Skeletal muscle satellite cell (primary cell): ENCODE measurements at regions not wholly inside any gene's neighbourhood (a gene's known extent, or its start where the extent isn't known, plus 50 kb on each side); places are given as distances from the start of the nearest gene placed in this dataset.

Source experiments
- H3K27me3 ChIP-seq: 2 replicates; pipeline ENCODE4 v1.7.0; 2013; ENCODE audit warnings: low read length; ENCODE audit not compliant: control insufficient read depth, insufficient read depth
- H3K36me3 ChIP-seq: 2 replicates; pipeline ENCODE4 v1.7.0; 2013; ENCODE audit warnings: mild to moderate bottlenecking, control low read depth, low read length; ENCODE audit not compliant: insufficient read depth
- H3K4me1 ChIP-seq: 2 replicates; pipeline ENCODE4 v1.7.0; 2013; ENCODE audit warnings: low read length; ENCODE audit not compliant: control insufficient read depth, insufficient read depth
- H3K4me2 ChIP-seq: 2 replicates; pipeline ENCODE4 v1.7.0; 2013; ENCODE audit warnings: mild to moderate bottlenecking, low read length
- H3K4me3 ChIP-seq: 2 replicates; pipeline ENCODE4 v1.7.0; 2013; ENCODE audit warnings: low read length
- H3K9ac ChIP-seq: 2 replicates; pipeline ENCODE4 v1.7.0; 2013; ENCODE audit warnings: mild to moderate bottlenecking, low read depth, low read length, moderate library complexity
- H3K9me3 ChIP-seq: replicated peaks from 2 replicates; pipeline ENCODE4 v1.7.0; 2013; ENCODE audit warnings: mild to moderate bottlenecking, control low read depth, low read length

DNA sequence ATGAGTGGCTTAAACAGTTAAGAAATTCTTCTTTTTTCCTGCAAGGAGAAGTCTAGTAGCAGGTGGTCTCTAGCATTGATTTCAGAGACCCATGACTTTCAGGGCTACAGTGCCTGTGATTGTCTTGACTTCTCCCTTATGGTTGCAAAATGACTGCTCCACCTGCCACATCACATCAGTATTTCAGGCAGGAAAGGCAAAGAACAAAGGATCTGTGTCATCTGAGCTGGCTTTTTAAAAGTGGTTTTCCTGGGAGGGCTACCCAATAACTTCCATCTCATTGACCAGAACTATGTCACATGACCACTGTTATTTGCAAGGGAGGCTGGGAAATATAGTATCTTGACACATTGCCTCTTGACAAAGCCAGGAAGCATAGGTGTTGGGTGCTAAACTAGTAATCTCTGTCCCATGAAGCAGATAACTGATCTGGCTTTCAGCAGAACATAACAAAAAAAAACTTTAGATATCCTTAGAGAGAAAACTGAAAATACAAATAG is 226.2 kb downstream of the DHX35 start:
- H3K4me3 ChIP-seq, result no peak overlapping the region

DNA sequence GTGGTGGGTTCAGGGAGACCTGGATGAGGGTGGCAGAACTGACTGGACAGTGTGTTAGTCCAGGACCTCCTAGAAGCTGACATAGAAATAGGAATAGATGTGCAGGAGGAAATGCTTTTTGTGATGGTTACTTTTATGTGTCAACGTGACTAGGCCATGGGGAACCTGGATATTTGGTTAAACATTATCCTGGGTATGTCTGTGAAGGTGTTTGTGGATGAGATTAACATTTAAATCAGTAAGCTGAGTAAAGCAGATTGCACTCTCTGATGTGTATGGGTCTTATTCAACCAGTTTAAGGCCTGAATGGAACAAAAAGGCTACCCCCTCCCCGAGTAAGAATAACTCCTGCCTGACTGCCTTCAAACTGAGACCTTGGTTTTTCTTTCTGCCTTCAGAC is 219.3 kb downstream of the DHX35 start:
- Histone ChIP-seq H3K9ac (no peak overlapping the region), H3K9me3 (no peaks in the 10 kb centered on the region), H3K4me2 (no peak overlapping the region), H3K4me1 (no peaks in the 10 kb centered on the region), H3K36me3 (no peaks in the 10 kb centered on the region), H3K4me3 (no peak overlapping the region), H3K27me3 (no peaks in the 10 kb centered on the region)

More for the DNA sequence above, 226.2 kb downstream of the DHX35 start:
- Histone ChIP-seq H3K36me3 (no peaks in the 10 kb centered on the region), H3K9me3 (no peaks in the 10 kb centered on the region), H3K4me1 (no peaks in the 10 kb centered on the region), H3K4me2 (no peak overlapping the region), H3K27me3 (no peaks in the 10 kb centered on the region), H3K9ac (no peak overlapping the region)

DNA sequence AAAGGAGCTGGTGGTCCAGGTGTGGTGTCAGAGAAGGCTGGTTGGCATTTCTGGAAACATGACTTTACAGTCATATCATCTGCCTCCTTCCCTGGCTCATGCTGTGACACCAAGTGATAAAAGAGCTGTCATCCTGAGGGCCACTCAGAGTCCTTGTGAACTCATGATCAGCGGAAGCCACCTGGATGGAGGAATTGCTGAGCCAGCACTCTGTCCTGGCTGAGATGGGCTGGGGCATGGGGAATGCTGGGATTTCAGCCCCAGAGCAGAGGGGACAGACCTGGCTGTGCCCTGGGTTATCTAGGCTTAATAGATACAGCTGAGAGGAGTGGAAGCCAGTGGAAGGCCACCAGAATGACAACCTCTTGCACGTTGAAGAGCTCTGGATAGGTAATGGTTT is 214.3 kb downstream of the DHX35 start:
- no peaks in the 10 kb centered on the region for H3K27me3 ChIP-seq
- H3K4me3 ChIP-seq, result no peak overlapping the region
- H3K4me1 ChIP-seq, result no peaks in the 10 kb centered on the region
- no peaks in the 10 kb centered on the region for H3K36me3 ChIP-seq
- no peak overlapping the region for H3K9ac ChIP-seq
- H3K4me2 ChIP-seq, result no peak overlapping the region
- no peaks in the 10 kb centered on the region for H3K9me3 ChIP-seq

DNA sequence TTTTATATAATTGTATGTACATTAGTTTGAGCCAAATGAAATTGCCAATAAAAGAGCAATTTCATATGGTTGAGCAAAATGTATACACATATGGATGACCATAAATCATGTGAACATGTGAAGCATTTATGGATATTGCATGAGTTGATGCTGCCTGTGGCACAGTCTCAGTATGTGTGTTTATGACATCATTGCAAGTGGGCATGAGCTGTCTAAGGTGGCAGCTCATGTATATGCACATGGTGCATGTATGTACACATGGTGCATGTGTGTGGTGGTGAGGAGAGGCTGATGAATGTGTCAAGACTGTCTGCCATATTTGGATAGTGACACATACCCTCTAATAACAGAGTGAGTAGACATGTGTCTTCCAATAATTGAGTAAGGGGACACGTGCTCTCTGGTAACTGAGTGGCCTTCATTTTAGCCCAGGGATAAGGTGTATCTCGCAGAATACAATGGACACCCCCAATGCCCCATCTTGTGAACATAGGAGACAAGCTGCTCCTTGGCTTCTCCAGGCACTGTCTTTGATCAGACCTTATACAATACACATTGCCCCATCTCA is 208.8 kb downstream of the DHX35 start:
- H3K4me1 ChIP-seq, result no peaks in the 10 kb centered on the region
- H3K4me3 ChIP-seq, result no peak overlapping the region
- H3K27me3 ChIP-seq, result no peaks in the 10 kb centered on the region
- H3K9ac ChIP-seq, result no peak overlapping the region
- no peaks in the 10 kb centered on the region for H3K9me3 ChIP-seq
- H3K4me2 ChIP-seq, result no peak overlapping the region
- no peaks in the 10 kb centered on the region for H3K36me3 ChIP-seq

DNA sequence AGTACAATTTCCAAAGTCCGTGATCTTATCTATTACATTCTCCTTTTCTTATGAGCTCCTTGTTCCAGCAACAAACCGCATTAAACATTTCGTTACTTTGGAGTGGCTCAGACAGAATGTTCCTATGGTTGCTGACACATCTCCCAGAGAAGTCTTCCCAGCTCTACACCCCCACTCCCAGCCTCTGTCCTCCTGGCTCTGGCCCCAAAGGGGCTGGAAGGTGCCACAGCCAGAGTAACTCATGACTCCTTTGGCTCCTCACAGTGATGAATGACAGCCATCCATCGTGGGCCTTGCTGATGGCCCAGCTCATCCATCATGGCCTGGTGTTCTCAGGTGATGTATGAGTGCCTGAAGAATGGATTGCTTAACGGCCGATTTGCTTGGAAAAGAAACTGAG is 203.0 kb downstream of the DHX35 start:
- H3K4me1 ChIP-seq, result no peaks in the 10 kb centered on the region
- H3K36me3 ChIP-seq, result no peaks in the 10 kb centered on the region

DNA sequence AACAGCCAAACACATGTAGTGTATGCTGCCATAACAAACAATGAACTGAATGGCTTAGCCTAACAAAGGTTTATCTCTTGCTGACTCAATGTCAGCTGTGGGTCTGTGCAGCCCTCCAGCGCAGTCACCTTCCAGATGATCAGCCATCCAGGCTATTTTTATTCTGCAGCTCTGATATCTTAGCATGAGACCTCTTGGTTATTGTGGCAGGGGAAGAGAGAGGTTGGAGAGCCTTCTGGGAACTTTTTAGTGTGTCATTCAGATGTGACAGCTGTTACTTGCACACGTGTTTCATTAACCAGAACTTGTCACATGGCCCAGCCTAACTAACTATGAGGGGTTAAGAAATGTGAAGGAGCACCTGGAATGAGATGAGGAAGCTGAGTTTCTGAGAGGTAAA is 202.5 kb downstream of the DHX35 start:
- H3K9ac ChIP-seq, result no peak overlapping the region
- no peak overlapping the region for H3K4me3 ChIP-seq
- H3K9me3 ChIP-seq, result no peaks in the 10 kb centered on the region
- H3K4me2 ChIP-seq, result no peak overlapping the region
- no peaks in the 10 kb centered on the region for H3K27me3 ChIP-seq
- H3K36me3 ChIP-seq, result no peaks in the 10 kb centered on the region
- no peaks in the 10 kb centered on the region for H3K4me1 ChIP-seq

More for the DNA sequence above, 203.0 kb downstream of the DHX35 start:
- Histone ChIP-seq H3K9me3 (no peaks in the 10 kb centered on the region), H3K9ac (no peak overlapping the region), H3K4me3 (no peak overlapping the region), H3K27me3 (no peaks in the 10 kb centered on the region), H3K4me2 (no peak overlapping the region)

DNA sequence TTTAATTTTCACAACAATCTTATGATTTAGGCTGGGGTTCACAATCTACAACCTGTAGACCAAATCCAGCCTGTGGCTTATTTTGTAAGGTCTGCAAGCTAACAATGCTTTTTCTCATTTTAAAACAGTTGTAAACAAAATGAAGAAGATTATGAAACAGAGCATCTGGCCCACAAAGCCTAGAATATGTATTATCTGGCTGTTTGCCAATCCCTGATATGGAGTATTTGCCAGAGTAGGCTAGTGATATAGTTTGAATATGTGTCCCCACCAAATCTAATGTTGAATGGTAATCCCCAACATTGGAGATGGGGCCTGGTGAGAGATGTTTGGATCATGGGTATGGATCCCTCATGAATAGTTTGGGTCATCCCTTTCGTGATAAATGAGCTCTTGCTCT is 201.8 kb downstream of the DHX35 start:
- H3K9ac ChIP-seq, result no peak overlapping the region
- H3K4me2 ChIP-seq, result no peak overlapping the region
- no peak overlapping the region for H3K4me3 ChIP-seq
- H3K9me3 ChIP-seq, result peaks cover under 1% of the 10 kb centered on the region
- no peaks in the 10 kb centered on the region for H3K4me1 ChIP-seq
- no peaks in the 10 kb centered on the region for H3K36me3 ChIP-seq
- H3K27me3 ChIP-seq, result no peaks in the 10 kb centered on the region

DNA sequence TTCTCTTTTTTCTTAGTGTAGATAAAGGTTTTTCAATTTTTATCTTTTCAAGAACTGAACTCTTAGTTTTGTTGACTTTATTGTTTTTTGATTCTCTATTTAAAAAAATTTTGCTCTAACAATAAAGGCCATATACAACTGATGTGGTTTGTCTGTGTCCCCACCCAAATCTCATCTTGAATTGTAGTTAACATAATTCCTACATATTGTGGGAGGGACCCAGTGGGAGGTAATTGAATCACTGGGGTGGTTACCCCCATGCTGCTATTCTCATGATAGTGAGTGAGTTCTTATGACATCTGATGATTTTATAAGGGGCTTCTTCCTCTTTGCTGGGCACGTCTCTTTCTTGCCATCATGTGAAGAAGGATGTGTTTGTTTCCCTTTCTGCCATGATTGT is 199.8 kb downstream of the DHX35 start:
- no peak overlapping the region for H3K4me2 ChIP-seq
- no peaks in the 10 kb centered on the region for H3K36me3 ChIP-seq
- H3K4me3 ChIP-seq, result no peak overlapping the region
- no peak overlapping the region for H3K9ac ChIP-seq
- no peaks in the 10 kb centered on the region for H3K4me1 ChIP-seq
- H3K9me3 ChIP-seq, result peaks cover 2% of the 10 kb centered on the region
- H3K27me3 ChIP-seq, result no peaks in the 10 kb centered on the region

DNA sequence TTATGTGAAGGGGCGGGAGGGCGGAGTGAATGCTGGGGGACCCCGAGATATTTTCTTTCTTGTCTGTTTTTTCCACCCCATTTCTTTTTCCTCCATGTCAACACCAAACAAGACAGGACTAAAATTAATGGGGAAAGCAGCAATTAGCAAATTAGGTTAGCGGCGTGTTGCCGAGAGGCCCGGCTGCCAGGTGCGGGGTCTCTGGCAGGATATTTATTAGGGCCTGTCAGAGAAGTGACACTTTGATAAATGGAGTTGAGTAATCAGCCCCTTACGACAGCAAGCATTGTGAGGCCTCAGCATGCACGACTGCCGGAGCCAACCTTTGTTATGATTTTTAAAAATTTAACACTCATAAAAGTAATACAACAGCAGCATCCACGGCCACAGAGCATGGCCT is 193.8 kb downstream of the DHX35 start:
- Histone ChIP-seq H3K9ac (no peak overlapping the region), H3K4me3 (no peak overlapping the region)

DNA sequence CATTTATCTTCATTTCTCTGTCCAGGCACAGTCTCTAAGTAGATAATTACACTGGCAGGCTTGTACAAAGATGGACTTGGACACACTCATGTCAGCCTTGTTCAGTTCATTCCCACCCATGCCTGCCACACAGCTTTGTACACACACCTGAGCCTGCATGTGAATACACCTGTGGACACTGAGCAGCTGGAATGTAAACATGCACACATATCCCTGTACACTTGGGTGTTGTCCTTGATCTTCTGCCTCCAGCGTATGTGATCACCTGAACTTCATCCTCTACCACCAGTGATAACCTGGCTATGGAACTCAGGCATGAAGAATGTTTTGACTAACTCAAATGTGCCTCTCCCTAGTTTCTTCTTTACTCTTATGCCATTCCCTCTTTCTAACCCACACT is 190.6 kb downstream of the DHX35 start:
- Histone ChIP-seq H3K4me1 (no peaks in the 10 kb centered on the region), H3K4me2 (no peak overlapping the region), H3K9me3 (no peaks in the 10 kb centered on the region), H3K4me3 (no peak overlapping the region), H3K36me3 (no peaks in the 10 kb centered on the region), H3K9ac (no peak overlapping the region), H3K27me3 (no peaks in the 10 kb centered on the region)

More for the DNA sequence above, 193.8 kb downstream of the DHX35 start:
- H3K27me3 ChIP-seq, result no peaks in the 10 kb centered on the region
- H3K36me3 ChIP-seq, result no peaks in the 10 kb centered on the region
- no peaks in the 10 kb centered on the region for H3K4me1 ChIP-seq
- no peak overlapping the region for H3K4me2 ChIP-seq
- H3K9me3 ChIP-seq, result peaks cover 2% of the 10 kb centered on the region

DNA sequence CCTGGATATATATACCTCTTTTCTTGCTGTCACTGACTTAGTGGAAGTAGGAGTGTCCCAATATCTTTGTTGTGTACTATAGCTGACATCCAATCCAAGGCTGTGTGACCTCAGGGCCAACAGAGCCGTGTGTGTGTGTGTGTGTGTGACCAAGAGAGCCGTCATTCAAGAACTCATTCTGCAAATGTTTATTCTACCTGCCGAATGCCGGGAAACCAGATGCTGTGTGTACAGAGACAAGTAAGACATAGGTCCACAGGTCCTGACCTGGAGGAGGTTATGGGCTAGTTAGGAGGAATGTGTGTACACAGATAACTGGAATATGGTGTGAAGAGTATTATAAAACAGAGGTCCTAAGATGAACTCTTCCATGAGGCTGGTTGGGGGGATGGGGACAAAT is 190.0 kb downstream of the DHX35 start:
- no peak overlapping the region for H3K4me2 ChIP-seq
- H3K9me3 ChIP-seq, result no peaks in the 10 kb centered on the region
- H3K4me3 ChIP-seq, result no peak overlapping the region
- H3K9ac ChIP-seq, result no peak overlapping the region
- H3K36me3 ChIP-seq, result no peaks in the 10 kb centered on the region
- no peaks in the 10 kb centered on the region for H3K4me1 ChIP-seq
- no peaks in the 10 kb centered on the region for H3K27me3 ChIP-seq

DNA sequence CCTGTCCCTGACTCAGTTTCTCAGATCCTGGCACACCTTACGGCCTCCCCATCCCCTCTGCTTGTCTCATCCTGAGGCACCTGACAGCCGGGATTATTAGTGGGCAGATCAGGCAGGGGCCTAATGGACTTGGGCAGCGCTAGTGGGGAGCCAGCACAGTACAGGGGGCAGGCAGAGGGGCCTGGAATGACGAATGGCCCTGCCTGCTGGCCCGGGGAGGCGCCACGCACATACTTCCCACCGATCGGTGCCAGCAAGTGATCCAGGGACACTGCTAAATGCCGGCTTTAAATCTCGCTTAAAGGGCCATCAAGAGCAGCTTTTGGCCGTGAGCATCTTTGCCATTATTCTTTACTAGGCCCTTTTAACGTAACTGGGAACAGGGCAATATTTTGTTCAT is 188.4 kb downstream of the DHX35 start:
- no peaks in the 10 kb centered on the region for H3K4me1 ChIP-seq
- no peaks in the 10 kb centered on the region for H3K36me3 ChIP-seq
- H3K9ac ChIP-seq, result no peak overlapping the region
- no peaks in the 10 kb centered on the region for H3K27me3 ChIP-seq
- no peak overlapping the region for H3K4me3 ChIP-seq
- no peak overlapping the region for H3K4me2 ChIP-seq
- no peaks in the 10 kb centered on the region for H3K9me3 ChIP-seq
